Body of pancreas (tissue), 4 donors: ENCODE measurements at regions not wholly inside any gene's neighbourhood (a gene's known extent, or its start where the extent isn't known, plus 50 kb on each side); places are given as distances from the start of the nearest gene placed in this dataset.

ENCODE experiments used
- ATAC-seq: fragments of 150-250 bp; one replicate; pipeline ENCODE4 v1.9.1; 2016
- DNase-seq, 4 donors: peaks; one replicate each; pipeline ENCODE4 v3.0.0-alpha.2; 2019
- H3K27ac ChIP-seq, 4 donors: fragments of 200-600 bp; sonication (generic); 1 replicate in 3 of 4; 2 replicates in 1 of 4; pipeline versions ENCODE4 v1.5.1 to v1.6.1; 2016 to 2019; ENCODE audit warnings: mild to moderate bottlenecking in 1 of 4, mixed read lengths in 1 of 4, moderate library complexity in 1 of 4
- H3K27me3 ChIP-seq, 2 donors: fragments of 200-600 bp; sonication (generic); one replicate each; pipeline ENCODE4 v1.6.0; 2016; ENCODE audit warnings: mild to moderate bottlenecking in 1 of 2
- H3K36me3 ChIP-seq, 2 donors: fragments of 200-600 bp; sonication (generic); replicated peaks in 1 of 2; 2 replicates each; pipeline ENCODE4 v1.5.1; 2016; ENCODE audit warnings: low read depth in 2 of 2; ENCODE audit not compliant: insufficient read depth in 1 of 2
- H3K4me1 ChIP-seq: fragments of 200-600 bp; sonication (generic); one replicate; pipeline ENCODE4 v1.6.0; 2016
- H3K4me3 ChIP-seq, 2 donors: fragments of 200-600 bp; sonication (generic); 1 replicate in 1 of 2; 2 replicates in 1 of 2; pipeline ENCODE4 v1.5.1; 2016 to 2019
- H3K9me3 ChIP-seq, 3 donors: fragments of 200-600 bp; sonication (generic); 1 replicate in 2 of 3; 2 replicates in 1 of 3; pipeline ENCODE4 v1.5.1; 2016
- CTCF ChIP-seq, 7 experiments: fragments of 450-650 bp in 4 of 7; fragments of 200-600 bp in 3 of 7; sonication (generic) in 3 of 7; IDR thresholded peaks; one replicate each; pipeline ENCODE4 v1.5.1; 2016 to 2019; ENCODE audit warnings: antibody characterized with exemption in 7 of 7
- POLR2A ChIP-seq, 3 donors: fragments of 450-650 bp; IDR thresholded peaks; one replicate each; pipeline ENCODE4 v1.6.1; 2016; ENCODE audit warnings: antibody characterized with exemption in 3 of 3, mild to moderate bottlenecking in 2 of 3
- WGBS, 2 donors: methylation state at CpG; one replicate each; pipeline ENCODE4 v1.1.5; 2017; 5-methylcytosine and 5-hydroxymethylcytosine counted together
- intact Hi-C: fragments of 100-400 bp; cut with DNase I; formaldehyde crosslinking; loops from one replicate; pipeline ENCODE4 v1.15.1; 2023

- ATAC-seq: no peak
- TF ChIP-seq CTCF (IDR thresholded peaks at IDR 0.05) (no peak), POLR2A (IDR thresholded peaks at IDR 0.05) (no peak)
Observed at GRCh38 chr7:31398815-31399214, 58.3 kb upstream of the NEUROD6 start.

GRCh38 chr7:31407178-31407676 is 66.7 kb upstream of the NEUROD6 start:
- no peak for ATAC-seq
- intact Hi-C loops: no loop called here
- 45 to 57% methylated on average over 2 of the region's 2 CpGs for WGBS, 2 donors

More at GRCh38 chr7:31398815-31399214, 58.3 kb upstream of the NEUROD6 start:
- Histone ChIP-seq H3K9me3 (no peaks in the 10 kb centered on the region), H3K4me3 (no peak overlapping the region), H3K4me1 (no peaks in the 10 kb centered on the region), H3K27ac (no peak overlapping the region), H3K27me3 (no peaks in the 10 kb centered on the region), H3K36me3 (no peaks in the 10 kb centered on the region)
- WGBS, 2 donors: 58 to 61% methylated on average over 2 of the region's 2 CpGs
- DNase-seq: no peak
- intact Hi-C loops: no loop called here

GRCh38 chr7:31408140-31408729 is 67.7 kb upstream of the NEUROD6 start:
- Histone ChIP-seq H3K4me3 (no peak overlapping the region), H3K36me3 (no peaks in the 10 kb centered on the region), H3K9me3 (no peaks in the 10 kb centered on the region), H3K4me1 (no peaks in the 10 kb centered on the region), H3K27ac (no peak overlapping the region), H3K27me3 (no peaks in the 10 kb centered on the region)
- TF ChIP-seq POLR2A (IDR thresholded peaks at IDR 0.05) (no peak), CTCF (IDR thresholded peaks at IDR 0.05) (no peak)
- no peak for ATAC-seq
- DNase-seq: no peak
- 79 to 80% methylated on average over 3 of the region's 3 CpGs for WGBS, 2 donors
- intact Hi-C loops: no loop called here

More at GRCh38 chr7:31407178-31407676, 66.7 kb upstream of the NEUROD6 start:
- no peak for DNase-seq
- Histone ChIP-seq H3K36me3 (no peaks in the 10 kb centered on the region), H3K27ac (no peak overlapping the region), H3K27me3 (no peaks in the 10 kb centered on the region), H3K4me3 (no peak overlapping the region), H3K4me1 (no peaks in the 10 kb centered on the region), H3K9me3 (no peaks in the 10 kb centered on the region)
- TF ChIP-seq POLR2A (IDR thresholded peaks at IDR 0.05) (no peak), CTCF (IDR thresholded peaks at IDR 0.05) (no peak)

- Histone ChIP-seq H3K4me3 (no peak overlapping the region), H3K4me1 (no peaks in the 10 kb centered on the region), H3K27me3 (no peaks in the 10 kb centered on the region), H3K27ac (no peak overlapping the region), H3K36me3 (no peaks in the 10 kb centered on the region), H3K9me3 (no peaks in the 10 kb centered on the region)
- intact Hi-C loops: no loop called here
- ATAC-seq (no peak), DNase-seq (no peak)
- 60 to 75% methylated on average over 2 of the region's 2 CpGs for WGBS, 2 donors
- TF ChIP-seq POLR2A (IDR thresholded peaks at IDR 0.05): no peak
- no peak for TF ChIP-seq CTCF (IDR thresholded peaks at IDR 0.05)
Observed at GRCh38 chr7:31410265-31410664, 69.7 kb upstream of the NEUROD6 start.

GRCh38 chr7:31411416-31411815 is 70.9 kb upstream of the NEUROD6 start:
- Histone ChIP-seq H3K9me3 (no peaks in the 10 kb centered on the region), H3K27ac (no peak overlapping the region), H3K36me3 (no peaks in the 10 kb centered on the region), H3K4me1 (no peaks in the 10 kb centered on the region), H3K4me3 (no peak overlapping the region), H3K27me3 (no peaks in the 10 kb centered on the region)
- DNase-seq: no peak
- intact Hi-C loops: no loop called here
- ATAC-seq: no peak
- TF ChIP-seq CTCF (IDR thresholded peaks at IDR 0.05) (no peak), POLR2A (IDR thresholded peaks at IDR 0.05) (no peak)
- WGBS, 2 donors: 67 to 77% methylated on average over 1 of the region's 1 CpG
